Esophagus muscularis mucosa (tissue), 4 donors: ENCODE measurements at regions not wholly inside any gene's neighbourhood (a gene's known extent, or its start where the extent isn't known, plus 50 kb on each side); places are given as distances from the start of the nearest gene placed in this dataset.

ENCODE experiments used
- EP300 ChIP-seq: sonication (generic); formaldehyde crosslinking; IDR thresholded peaks from one replicate; pipeline ENCODE4 v1.6.1; 2017; ENCODE audit warnings: antibody characterized with exemption
- POLR2A ChIP-seq: fragments of 450-650 bp; IDR thresholded peaks from one replicate; pipeline ENCODE4 v1.6.1; 2017; ENCODE audit warnings: antibody characterized with exemption, moderate library complexity, mild to moderate bottlenecking, low read depth
- POLR2AphosphoS5 ChIP-seq, 2 donors: sonication (generic); formaldehyde crosslinking; IDR thresholded peaks; one replicate each; pipeline ENCODE4 v1.6.1; 2017; ENCODE audit warnings: antibody characterized with exemption in 2 of 2
- TF ChIP-seq, protein P1 (sequence below), 3 experiments: fragments of 200-600 bp in 2 of 3; fragments of 450-650 bp in 1 of 3; sonication (generic) in 2 of 3; IDR thresholded peaks; one replicate each; pipeline ENCODE4 v1.5.1; 2017 to 2019; ENCODE audit warnings: antibody characterized with exemption in 3 of 3, mild to moderate bottlenecking in 2 of 3, moderate library complexity in 1 of 3

DNA sequence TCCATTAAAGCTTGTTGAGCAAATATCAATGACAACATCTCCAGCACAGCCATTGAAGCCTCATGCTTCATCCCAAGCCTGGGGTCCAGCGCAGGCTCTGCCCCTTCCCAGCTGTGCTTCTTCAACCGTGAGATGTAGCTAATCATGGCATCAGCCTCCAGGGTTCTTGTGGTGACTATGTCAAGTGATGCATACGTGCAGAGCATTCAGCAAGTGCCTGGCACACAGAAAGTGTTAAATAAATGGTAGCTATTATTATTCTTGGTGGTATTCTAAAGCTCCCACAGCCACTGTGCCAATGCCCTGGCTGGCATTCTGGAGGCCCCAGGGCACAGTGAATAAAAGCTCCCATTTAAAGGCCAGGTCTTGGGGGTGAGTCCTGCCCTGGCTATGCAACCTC is 146.6 kb downstream of the WDR11 start:
- no peak for TF ChIP-seq POLR2AphosphoS5 (IDR thresholded peaks at IDR 0.05)
- TF ChIP-seq, protein P1, sequence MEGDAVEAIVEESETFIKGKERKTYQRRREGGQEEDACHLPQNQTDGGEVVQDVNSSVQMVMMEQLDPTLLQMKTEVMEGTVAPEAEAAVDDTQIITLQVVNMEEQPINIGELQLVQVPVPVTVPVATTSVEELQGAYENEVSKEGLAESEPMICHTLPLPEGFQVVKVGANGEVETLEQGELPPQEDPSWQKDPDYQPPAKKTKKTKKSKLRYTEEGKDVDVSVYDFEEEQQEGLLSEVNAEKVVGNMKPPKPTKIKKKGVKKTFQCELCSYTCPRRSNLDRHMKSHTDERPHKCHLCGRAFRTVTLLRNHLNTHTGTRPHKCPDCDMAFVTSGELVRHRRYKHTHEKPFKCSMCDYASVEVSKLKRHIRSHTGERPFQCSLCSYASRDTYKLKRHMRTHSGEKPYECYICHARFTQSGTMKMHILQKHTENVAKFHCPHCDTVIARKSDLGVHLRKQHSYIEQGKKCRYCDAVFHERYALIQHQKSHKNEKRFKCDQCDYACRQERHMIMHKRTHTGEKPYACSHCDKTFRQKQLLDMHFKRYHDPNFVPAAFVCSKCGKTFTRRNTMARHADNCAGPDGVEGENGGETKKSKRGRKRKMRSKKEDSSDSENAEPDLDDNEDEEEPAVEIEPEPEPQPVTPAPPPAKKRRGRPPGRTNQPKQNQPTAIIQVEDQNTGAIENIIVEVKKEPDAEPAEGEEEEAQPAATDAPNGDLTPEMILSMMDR (IDR thresholded peaks at IDR 0.05), result no peak
- no peak for TF ChIP-seq POLR2A
- no peak for TF ChIP-seq EP300
